ENCODE measurements at regions not wholly inside any gene's neighbourhood (a gene's known extent, or its start where the extent isn't known, plus 50 kb on each side); places are given as distances from the start of the nearest gene placed in this dataset.

- Histone ChIP-seq H3K4me3 (no peak overlapping the region), H3K27me3 (replicated peaks in 1 of 7) (no peaks in the 10 kb centered on the region), H3K27ac (no peak overlapping the region), H3K36me3 (no peaks in the 10 kb centered on the region), H3K4me1 (no peaks in the 10 kb centered on the region), H3K9me3 (no peaks in the 10 kb centered on the region)
- intact Hi-C loops (cut with DNase I; ENCODE audit: low total_unique reads): no loop called here
- no peak for DNase-seq
- TF ChIP-seq CTCF (IDR thresholded peaks at IDR 0.05 in 8 of 11, conservative IDR thresholded peaks at IDR 0.05 in 3 of 11) (no peak), POLR2AphosphoS5 (IDR thresholded peaks at IDR 0.05) (no peak), POLR2A (IDR thresholded peaks at IDR 0.05) (no peak)
Observed at GRCh38 chr14:58876608-58877007, 238.8 kb downstream of the DACT1 start.

GRCh38 chr14:58878439-58879139 lies 240.8 kb downstream of the DACT1 start:
- H3K27me3 ChIP-seq (replicated peaks in 1 of 7): no peaks in the 10 kb centered on the region
- no peaks in the 10 kb centered on the region for H3K9me3 ChIP-seq
- no peaks in the 10 kb centered on the region for H3K4me1 ChIP-seq
- no peak for DNase-seq
- no peaks in the 10 kb centered on the region for H3K36me3 ChIP-seq
- no peak overlapping the region for H3K27ac ChIP-seq
- 53 to 83% (median 65%) methylated on average over 2 of the region's 2 CpGs for WGBS, 5 donors
- intact Hi-C loops (cut with DNase I; ENCODE audit: low total_unique reads): no loop called here
- TF ChIP-seq CTCF (IDR thresholded peaks at IDR 0.05 in 8 of 11, conservative IDR thresholded peaks at IDR 0.05 in 3 of 11) (no peak), POLR2AphosphoS5 (IDR thresholded peaks at IDR 0.05) (no peak), POLR2A (IDR thresholded peaks at IDR 0.05) (no peak)
- H3K4me3 ChIP-seq: no peak overlapping the region

GRCh38 chr14:58881433-58881832 lies 243.7 kb downstream of the DACT1 start:
- Histone ChIP-seq H3K9me3 (no peaks in the 10 kb centered on the region), H3K27ac (no peak overlapping the region), H3K4me1 (no peaks in the 10 kb centered on the region), H3K27me3 (replicated peaks in 1 of 7) (no peaks in the 10 kb centered on the region), H3K4me3 (no peak overlapping the region), H3K36me3 (no peaks in the 10 kb centered on the region)
- TF ChIP-seq POLR2AphosphoS5 (IDR thresholded peaks at IDR 0.05) (no peak), POLR2A (IDR thresholded peaks at IDR 0.05) (no peak), CTCF (IDR thresholded peaks at IDR 0.05 in 8 of 11, conservative IDR thresholded peaks at IDR 0.05 in 3 of 11) (no peak)
- DNase-seq: no peak
- intact Hi-C loops (cut with DNase I; ENCODE audit: low total_unique reads): no loop called here
- WGBS, 5 donors: 80 to 90% (median 85%) methylated on average over 1 of the region's 1 CpG

- Histone ChIP-seq H3K36me3 (no peaks in the 10 kb centered on the region), H3K4me3 (no peak overlapping the region), H3K27ac (no peak overlapping the region), H3K27me3 (replicated peaks in 1 of 7) (no peaks in the 10 kb centered on the region), H3K9me3 (no peaks in the 10 kb centered on the region), H3K4me1 (no peaks in the 10 kb centered on the region)
- no peak for TF ChIP-seq POLR2AphosphoS5 (IDR thresholded peaks at IDR 0.05)
- no peak for TF ChIP-seq CTCF (IDR thresholded peaks at IDR 0.05 in 8 of 11, conservative IDR thresholded peaks at IDR 0.05 in 3 of 11)
- no peak for TF ChIP-seq POLR2A (IDR thresholded peaks at IDR 0.05)
- WGBS, 5 donors: 62 to 79% (median 75%) methylated on average over 4 of the region's 4 CpGs
- no peak for DNase-seq
- intact Hi-C loops (cut with DNase I; ENCODE audit: low total_unique reads): no loop called here
Observed at GRCh38 chr14:58882577-58883018, 244.8 kb downstream of the DACT1 start.
